Upper lobe of right lung (tissue), 1 donor: ENCODE measurements at regions not wholly inside any gene's neighbourhood (a gene's known extent, or its start where the extent isn't known, plus 50 kb on each side); places are given as distances from the start of the nearest gene placed in this dataset.
"Not testable (repeated sequence)": the region's sequence is repeated elsewhere in the genome, so short reads cannot be mapped to it uniquely, and the experiment has no call there.

Source experiments
- ATAC-seq: fragments of 200-7000 bp; cut with Tn5 transposase; one replicate; pipeline ENCODE4 v1.9.1; 2020; ENCODE audit warnings: mild to moderate bottlenecking, moderate library complexity
- DNase-seq: peaks from one replicate; pipeline ENCODE4 v3.0.0-alpha.2; 2020
- H3K27ac ChIP-seq: fragments of 200-600 bp; one replicate; pipeline ENCODE4 v1.8.0; 2022
- H3K27me3 ChIP-seq: fragments of 200-600 bp; one replicate; pipeline ENCODE4 v1.8.0; 2022; ENCODE audit warnings: mild to moderate bottlenecking
- H3K36me3 ChIP-seq: fragments of 200-600 bp; one replicate; pipeline ENCODE4 v1.8.0; 2022
- H3K4me1 ChIP-seq: fragments of 200-600 bp; one replicate; pipeline ENCODE4 v1.8.0; 2022
- H3K4me3 ChIP-seq: fragments of 200-600 bp; one replicate; pipeline ENCODE4 v1.8.0; 2022; ENCODE audit warnings: mild to moderate bottlenecking
- H3K9me3 ChIP-seq: fragments of 200-600 bp; one replicate; pipeline ENCODE4 v1.8.0; 2022
- intact Hi-C: fragments of 100-400 bp; cut with DNase I; formaldehyde crosslinking; loops from one replicate; pipeline ENCODE4 v1.11.0; 2022
- TF ChIP-seq, protein P1 (sequence below): fragments of 200-600 bp; IDR thresholded peaks from one replicate; pipeline ENCODE4 v1.8.0; 2022; ENCODE audit warnings: antibody characterized with exemption
- donor health status: DM: no; HTN: yes; CAD: no; lungs with severe emphysema.

DNA sequence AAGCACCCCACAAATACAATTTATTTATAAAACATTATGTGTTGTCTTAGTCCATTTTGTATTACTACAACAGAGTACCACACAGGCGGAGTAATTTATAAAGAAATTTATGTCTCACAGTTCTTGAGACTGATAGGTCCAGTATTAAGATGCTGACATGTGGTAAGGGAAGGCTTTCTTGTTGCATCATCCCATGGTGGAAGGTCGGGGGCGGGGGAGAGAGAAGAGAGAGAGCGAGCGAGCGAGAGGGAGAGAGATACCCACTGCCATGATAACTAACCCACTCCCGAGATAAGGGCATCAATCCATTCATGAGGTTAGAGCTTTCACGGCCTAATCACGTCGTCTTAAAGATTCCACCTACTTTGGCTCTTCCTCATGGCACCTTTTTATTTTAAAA is 117.8 kb downstream of the KCNJ12 start:
- no peaks in the 10 kb centered on the region for H3K36me3 ChIP-seq
- no peaks in the 10 kb centered on the region for H3K9me3 ChIP-seq
- DNase-seq, result no peak
- no peaks in the 10 kb centered on the region for H3K4me1 ChIP-seq
- intact Hi-C loops, result no loop called here
- TF ChIP-seq, protein P1, sequence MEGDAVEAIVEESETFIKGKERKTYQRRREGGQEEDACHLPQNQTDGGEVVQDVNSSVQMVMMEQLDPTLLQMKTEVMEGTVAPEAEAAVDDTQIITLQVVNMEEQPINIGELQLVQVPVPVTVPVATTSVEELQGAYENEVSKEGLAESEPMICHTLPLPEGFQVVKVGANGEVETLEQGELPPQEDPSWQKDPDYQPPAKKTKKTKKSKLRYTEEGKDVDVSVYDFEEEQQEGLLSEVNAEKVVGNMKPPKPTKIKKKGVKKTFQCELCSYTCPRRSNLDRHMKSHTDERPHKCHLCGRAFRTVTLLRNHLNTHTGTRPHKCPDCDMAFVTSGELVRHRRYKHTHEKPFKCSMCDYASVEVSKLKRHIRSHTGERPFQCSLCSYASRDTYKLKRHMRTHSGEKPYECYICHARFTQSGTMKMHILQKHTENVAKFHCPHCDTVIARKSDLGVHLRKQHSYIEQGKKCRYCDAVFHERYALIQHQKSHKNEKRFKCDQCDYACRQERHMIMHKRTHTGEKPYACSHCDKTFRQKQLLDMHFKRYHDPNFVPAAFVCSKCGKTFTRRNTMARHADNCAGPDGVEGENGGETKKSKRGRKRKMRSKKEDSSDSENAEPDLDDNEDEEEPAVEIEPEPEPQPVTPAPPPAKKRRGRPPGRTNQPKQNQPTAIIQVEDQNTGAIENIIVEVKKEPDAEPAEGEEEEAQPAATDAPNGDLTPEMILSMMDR, result no peak
- no peak overlapping the region for H3K4me3 ChIP-seq
- no peak overlapping the region for H3K27ac ChIP-seq
- ATAC-seq, result no peak
- H3K27me3 ChIP-seq, result no peaks in the 10 kb centered on the region

DNA sequence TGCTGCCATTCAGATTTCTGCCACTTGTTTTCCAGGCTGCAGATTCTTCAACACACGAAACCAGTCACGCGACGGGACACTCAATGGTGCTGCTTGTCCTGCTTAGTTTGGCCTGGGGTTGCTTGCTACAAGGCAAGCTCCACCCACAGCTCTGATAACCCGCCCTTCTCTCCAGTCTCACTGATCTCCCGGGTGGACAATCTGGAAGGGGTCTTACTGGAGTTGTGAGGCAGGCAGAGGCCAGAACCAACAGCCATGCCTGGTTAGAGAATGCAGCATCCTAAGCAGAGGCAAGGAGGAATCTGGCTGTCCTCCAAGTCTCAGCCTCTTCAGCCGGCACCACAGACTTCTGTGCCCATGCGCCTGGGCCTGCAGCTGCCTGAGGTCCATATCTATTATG is 119.1 kb downstream of the KCNJ12 start:
- peaks cover 4% of the 10 kb centered on the region for H3K27me3 ChIP-seq
- no peak for DNase-seq
- no peaks in the 10 kb centered on the region for H3K4me1 ChIP-seq
- no peaks in the 10 kb centered on the region for H3K9me3 ChIP-seq
- no peak overlapping the region for H3K4me3 ChIP-seq
- no peak overlapping the region for H3K27ac ChIP-seq
- no peaks in the 10 kb centered on the region for H3K36me3 ChIP-seq
- intact Hi-C loops, result no loop called here
- TF ChIP-seq, protein P1, result no peak
- ATAC-seq, result peak; percentile 23

DNA sequence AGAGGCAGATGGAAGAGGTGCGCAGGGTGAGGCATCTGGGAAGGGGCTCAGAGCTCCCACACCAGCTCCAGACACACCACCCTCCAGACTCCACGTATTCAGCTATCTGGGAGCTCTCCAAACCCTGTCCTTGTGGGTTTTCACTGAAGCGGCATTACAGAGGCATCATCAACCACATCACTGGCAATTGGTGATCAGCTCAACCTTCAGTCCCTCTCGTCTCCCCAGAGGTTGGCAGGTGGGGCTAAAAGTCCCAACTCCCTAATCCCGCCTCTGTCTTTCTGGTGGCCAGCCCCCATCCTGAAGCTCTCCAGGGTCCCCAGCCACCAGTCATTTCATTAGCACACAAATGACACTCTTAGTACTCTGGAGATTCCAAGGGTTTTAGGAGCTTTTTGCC is 123.9 kb downstream of the KCNJ12 start:
- no peaks in the 10 kb centered on the region for H3K4me1 ChIP-seq
- peaks cover 8% of the 10 kb centered on the region for H3K27me3 ChIP-seq
- intact Hi-C loops, result no loop called here
- no peak for ATAC-seq
- H3K9me3 ChIP-seq, result no peaks in the 10 kb centered on the region
- TF ChIP-seq, protein P1, result no peak
- no peaks in the 10 kb centered on the region for H3K36me3 ChIP-seq
- H3K4me3 ChIP-seq, result no peak overlapping the region
- H3K27ac ChIP-seq, result no peak overlapping the region
- DNase-seq, result no peak

DNA sequence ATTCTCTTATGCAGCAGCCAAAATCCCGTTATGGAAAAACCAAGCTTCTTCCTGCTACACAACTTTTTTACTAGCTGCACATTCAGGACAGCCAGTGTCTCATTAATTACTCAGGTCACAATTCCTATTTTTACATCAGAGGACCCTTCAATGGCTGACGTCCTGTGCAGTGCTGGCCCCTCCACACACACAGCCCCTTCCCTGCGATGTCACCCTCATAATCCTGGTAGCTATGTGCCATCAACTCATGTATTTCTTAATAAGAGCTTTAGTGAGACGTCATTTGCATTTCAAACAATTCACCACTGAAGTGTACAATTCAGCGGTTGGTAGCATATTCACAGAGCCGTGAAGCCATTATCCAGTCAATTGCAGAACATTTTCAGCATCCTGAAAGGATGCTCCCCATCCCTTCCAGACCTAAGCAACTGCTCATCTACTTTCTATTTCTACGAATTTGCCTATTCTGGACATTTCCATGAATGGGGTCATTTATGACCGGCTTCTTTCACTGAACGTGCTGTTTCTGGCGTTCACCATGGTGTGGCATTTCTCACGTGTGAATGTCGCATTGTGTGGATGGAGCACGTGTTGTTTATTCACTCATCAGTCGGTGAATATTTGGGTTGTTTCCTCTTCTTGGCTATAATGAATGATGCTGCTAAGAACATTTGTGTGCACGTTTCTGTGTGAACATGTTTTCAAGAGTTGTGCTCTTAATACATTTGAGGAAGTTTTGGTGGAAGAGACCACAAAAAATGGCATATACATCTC is 126.0 kb downstream of the KCNJ12 start:
- H3K4me3 ChIP-seq, intact Hi-C loops, H3K27ac ChIP-seq, H3K4me1 ChIP-seq, H3K27me3 ChIP-seq, H3K9me3 ChIP-seq, H3K36me3 ChIP-seq, DNase-seq, ATAC-seq: not testable (repeated sequence)

DNA sequence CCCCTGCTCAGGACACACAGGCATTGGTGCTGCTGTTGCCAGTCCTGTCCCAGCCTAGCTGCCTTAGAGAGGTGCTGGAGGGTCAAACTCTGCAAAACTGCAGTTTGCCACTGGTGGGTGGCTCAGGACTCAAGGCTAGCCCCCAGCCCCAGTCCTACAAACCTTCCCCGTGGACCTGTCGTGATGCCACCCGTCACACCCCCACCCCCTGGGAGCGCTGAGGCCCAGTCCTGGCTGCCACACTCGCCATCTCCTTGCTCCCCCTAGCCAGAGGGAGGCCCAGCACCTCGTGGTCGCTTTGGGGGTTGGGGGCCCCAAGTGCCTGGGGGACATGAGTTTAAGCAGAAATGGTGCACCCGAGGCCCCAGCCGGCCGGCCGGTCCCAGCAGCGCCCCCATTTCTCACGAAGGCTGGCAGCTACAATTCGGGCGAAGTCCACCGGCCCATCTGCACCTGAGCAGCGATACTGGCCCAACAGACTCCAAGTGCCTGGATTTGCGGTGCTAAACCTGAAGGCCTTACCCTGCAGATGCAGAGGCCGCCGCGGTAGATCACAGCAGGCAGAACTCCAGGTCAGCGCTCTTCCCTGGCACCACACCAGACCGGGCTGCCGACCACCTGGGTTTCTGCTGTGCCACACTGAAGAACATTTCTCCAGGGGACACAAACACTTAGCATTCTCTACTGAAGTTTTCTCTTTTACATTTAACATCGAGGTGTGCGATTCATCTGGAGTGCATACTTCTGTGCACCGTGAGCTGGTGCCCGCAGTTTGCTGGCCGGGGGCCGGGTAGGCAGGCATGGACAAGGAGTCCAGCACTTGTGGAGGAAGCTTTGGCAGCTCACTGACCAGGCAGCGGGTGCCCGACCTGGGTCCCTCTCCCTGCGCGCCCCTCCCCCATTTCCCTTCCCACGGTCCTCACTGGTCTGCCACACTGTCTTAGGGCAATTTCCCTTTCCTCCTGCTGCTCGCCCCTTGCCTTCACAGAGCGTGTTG is 130.0 kb downstream of the KCNJ12 start:
- Histone ChIP-seq H3K9me3 (no peaks in the 10 kb centered on the region), H3K27me3 (no peaks in the 10 kb centered on the region), H3K4me1 (peaks cover 4% of the 10 kb centered on the region), H3K27ac (no peak overlapping the region), H3K36me3 (no peaks in the 10 kb centered on the region), H3K4me3 (no peak overlapping the region)
- TF ChIP-seq, protein P1, result no peak
- intact Hi-C loops, result no loop called here
- DNase-seq (no peak), ATAC-seq (no peak)

DNA sequence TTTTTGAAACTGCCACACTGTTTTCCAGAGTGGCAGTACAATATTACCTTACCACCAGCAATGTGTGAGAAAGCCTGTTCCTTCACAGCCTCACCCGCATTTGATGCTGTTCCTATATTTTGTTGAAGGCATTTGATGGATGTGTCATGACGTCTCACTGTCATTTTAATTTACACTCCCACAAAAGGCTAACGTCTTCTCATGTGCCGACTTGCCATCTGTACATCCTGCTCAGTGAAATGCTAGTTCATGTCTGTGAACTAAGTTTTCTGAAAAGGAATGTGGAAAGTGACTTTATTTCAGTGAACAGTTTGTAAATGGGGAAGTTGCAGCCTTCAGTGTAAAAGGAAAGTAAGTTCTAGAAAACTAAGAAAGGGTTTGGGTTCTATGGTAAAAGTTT is 131.6 kb downstream of the KCNJ12 start:
- H3K4me3 ChIP-seq, DNase-seq, H3K9me3 ChIP-seq, H3K4me1 ChIP-seq, H3K27ac ChIP-seq, H3K27me3 ChIP-seq, intact Hi-C loops, H3K36me3 ChIP-seq, ATAC-seq: not testable (repeated sequence)
